K562 (cell line): ENCODE measurements at regions not wholly inside any gene's neighbourhood (a gene's known extent, or its start where the extent isn't known, plus 50 kb on each side); places are given as distances from the start of the nearest gene placed in this dataset.

Source experiments
- ATAC-seq: fragments of 200-7000 bp; cut with Tn5 transposase; 3 replicates; pipeline ENCODE4 v1.9.1; 2020; ENCODE audit warnings: moderate library complexity
- BruUV-seq: library from RNA; stranded (reverse); fragments of 400-500 nt; replicated peaks from 2 replicates; lab custom pipeline; 2021; lab: Mats Ljungman, UMichigan
- CTCF ChIA-PET: fragments of 300-600 bp; formaldehyde crosslinking; extraction: SDS; loops from one replicate; lab custom pipeline; 2021; ENCODE audit warnings: low intra/inter-chr PET ratio; lab: Yijun Ruan, JAX
- POLR2A ChIA-PET: fragments of 300-600, 350-650 bp; sonication (Branson Sonifier 250); formaldehyde crosslinking; extraction: SDS; loops from one replicate; lab custom pipeline; 2021; ENCODE audit warnings: antibody characterized with exemption, inconsistent platforms; lab: Yijun Ruan, JAX
- DNase-seq, 4 experiments: peaks; one replicate each; pipeline versions ENCODE4 v3.0.0 to v3.0.0-alpha.2; 2011 to 2018; ENCODE audit warnings: low spot score in 3 of 4, mixed read lengths in 3 of 4; ENCODE audit errors: extremely low read depth in 1 of 4
- FAIRE-seq: peaks from 2 replicates; lab custom pipeline; 2011; peaks lifted over from hg19 to GRCh38; lab: Jason Lieb, UNC
- H2AFZ ChIP-seq: 2 replicates; pipeline ENCODE4 v1.6.0; 2011; ENCODE audit warnings: low read depth, low read length, control low read depth, inconsistent platforms
- H3K27ac ChIP-seq: fragments of 200-600 bp; 3 replicates; pipeline ENCODE4 v1.8.0; 2011; ENCODE audit warnings: low read depth, mild to moderate bottlenecking, control low read depth, inconsistent platforms, low read length, moderate library complexity, mixed read lengths; ENCODE audit errors: extremely low read depth
- H3K27me3 ChIP-seq, 2 experiments: fragments of 300-600 bp in 1 of 2; 2 replicates in 1 of 2; 3 replicates in 1 of 2; pipeline versions ENCODE4 v1.6.0 to v1.8.0; 2011; ENCODE audit warnings: inconsistent platforms in 2 of 2, low read length in 2 of 2, mild to moderate bottlenecking in 1 of 2, mixed read lengths in 1 of 2, moderate library complexity in 1 of 2; ENCODE audit not compliant: control insufficient read depth in 2 of 2, insufficient read depth in 2 of 2
- H3K36me3 ChIP-seq: fragments of 300-600 bp; 3 replicates; pipeline ENCODE4 v1.8.0; 2011; ENCODE audit warnings: mild to moderate bottlenecking, low read length, inconsistent platforms; ENCODE audit not compliant: control insufficient read depth, insufficient read depth
- H3K4me1 ChIP-seq, 2 experiments: fragments of 200-600 bp in 1 of 2; replicated peaks in 1 of 2; 2 replicates in 1 of 2; 3 replicates in 1 of 2; pipeline versions ENCODE4 v1.5.1 to v1.8.0; 2011; ENCODE audit warnings: inconsistent platforms in 2 of 2, low read length in 2 of 2, mild to moderate bottlenecking in 1 of 2, mixed read lengths in 1 of 2, moderate library complexity in 1 of 2; ENCODE audit not compliant: control insufficient read depth in 2 of 2, insufficient read depth in 2 of 2
- H3K4me2 ChIP-seq: 2 replicates; pipeline ENCODE4 v1.6.1; 2011; ENCODE audit warnings: low read length, control low read depth, inconsistent platforms, mixed read lengths; ENCODE audit not compliant: insufficient read depth
- H3K4me3 ChIP-seq: fragments of 200-600 bp; sonication (generic), shearing (Covaris generic); 2 replicates; pipeline ENCODE4 v1.5.1; 2016; ENCODE audit warnings: control low read depth, inconsistent platforms
- H3K79me2 ChIP-seq: fragments of 200-600 bp; 3 replicates; pipeline ENCODE4 v1.8.0; 2011; ENCODE audit warnings: low read length, inconsistent platforms; ENCODE audit not compliant: control insufficient read depth, insufficient read depth
- H3K9ac ChIP-seq, 2 experiments: 2 replicates each; pipeline versions ENCODE4 v1.6.0 to v1.6.1; 2011; ENCODE audit warnings: low read depth in 2 of 2, low read length in 2 of 2, control low read depth in 1 of 2, inconsistent platforms in 1 of 2, mild to moderate bottlenecking in 1 of 2, mixed read lengths in 1 of 2; ENCODE audit not compliant: insufficient read depth in 1 of 2
- H3K9me1 ChIP-seq: one replicate; pipeline ENCODE4 v1.6.0; 2011; ENCODE audit warnings: inconsistent platforms, mild to moderate bottlenecking, low read length, moderate library complexity; ENCODE audit not compliant: control insufficient read depth, insufficient read depth
- H3K9me3 ChIP-seq: replicated peaks from 2 replicates; pipeline ENCODE4 v1.5.1; 2011; ENCODE audit warnings: low read depth, low read length, inconsistent platforms; ENCODE audit not compliant: control insufficient read depth, insufficient read depth
- H4K20me1 ChIP-seq: replicated peaks from 2 replicates; pipeline ENCODE4 v1.6.1; 2011; ENCODE audit warnings: low read length, inconsistent platforms, mixed read lengths; ENCODE audit not compliant: control insufficient read depth, insufficient read depth
- CREBBP ChIP-seq: IDR thresholded peaks from one replicate; pipeline ENCODE4 v1.6.1; 2012; ENCODE audit warnings: low read depth, mild to moderate bottlenecking, control low read depth, inconsistent platforms, low read length
- ELF1 ChIP-seq: fragments of 200-800 bp; sonication (Bioruptor generic); IDR thresholded peaks from 2 replicates; pipeline ENCODE4 v1.6.1; 2016; ENCODE audit warnings: missing genetic modification characterization, missing compliant biosample characterization
- KLF6 ChIP-seq: fragments of 250-450 bp; sonication (Bioruptor Pico); IDR thresholded peaks from 2 replicates; pipeline ENCODE4 v1.4.0; 2020; ENCODE audit warnings: mild to moderate bottlenecking, moderate library complexity, borderline replicate concordance
- NCOA1 ChIP-seq: fragments of 450-650 bp; IDR thresholded peaks from 2 replicates; pipeline ENCODE4 v1.6.1; 2016; ENCODE audit warnings: low read depth
- POLR2B ChIP-seq: fragments of 450-650 bp; IDR thresholded peaks from 2 replicates; pipeline ENCODE4 v1.6.1; 2018; ENCODE audit warnings: low read depth; ENCODE audit not compliant: partially characterized antibody
- PPARD ChIP-seq: fragments of 250-450 bp; sonication (Bioruptor Pico); IDR thresholded peaks from 2 replicates; pipeline ENCODE4 v1.8.0; 2022; ENCODE audit warnings: inconsistent platforms, mild to moderate bottlenecking, moderate library complexity
- SMAD1 ChIP-seq: fragments of 150-350 bp; IDR thresholded peaks from 2 replicates; pipeline ENCODE4 v1.6.1; 2014; ENCODE audit warnings: low read length, low read depth; ENCODE audit not compliant: partially characterized antibody
- SP2 ChIP-seq: IDR thresholded peaks from 2 replicates; pipeline ENCODE4 v1.6.1; 2011; ENCODE audit warnings: mild to moderate bottlenecking, low read depth, low read length, moderate library complexity; ENCODE audit not compliant: poor library complexity, severe bottlenecking; ENCODE audit errors: extremely low read depth
- ZNF583 ChIP-seq: fragments of 250-450 bp; sonication (Bioruptor Pico); IDR thresholded peaks from 2 replicates; pipeline ENCODE4 v1.4.0; 2020
- ZNF717 ChIP-seq: fragments of 250-450 bp; sonication (Bioruptor Pico); IDR thresholded peaks from 2 replicates; pipeline ENCODE4 v1.5.0; 2021
- WGBS: fragments of 100-300 bp; shearing (Covaris generic); methylation state at CpG from one replicate; pipeline ENCODE4 v1.1.6; 2016; ENCODE audit warnings: low coverage, mixed read lengths; ENCODE audit not compliant: insufficient coverage; ENCODE audit errors: missing lambda C conversion rate; 5-methylcytosine and 5-hydroxymethylcytosine counted together
- in situ Hi-C: fragments of 300-500 bp; cut with MboI; formaldehyde crosslinking; loops from 4 replicates; pipeline ENCODE4 v1.15.0; 2018; ENCODE audit warnings: inconsistent platforms, mixed read lengths
- intact Hi-C: fragments of 100-400 bp; cut with micrococcal nuclease; formaldehyde crosslinking; loops from 2 replicates; pipeline ENCODE4 v1.14.2; 2022
- TF ChIP-seq, protein P1 (sequence below): fragments of 450-650 bp; IDR thresholded peaks from 2 replicates; pipeline ENCODE4 v1.6.1; 2016
- TF ChIP-seq, protein P2 (sequence below): sonication (generic); IDR thresholded peaks from 2 replicates; pipeline ENCODE4 v1.6.1; 2016

DNA sequence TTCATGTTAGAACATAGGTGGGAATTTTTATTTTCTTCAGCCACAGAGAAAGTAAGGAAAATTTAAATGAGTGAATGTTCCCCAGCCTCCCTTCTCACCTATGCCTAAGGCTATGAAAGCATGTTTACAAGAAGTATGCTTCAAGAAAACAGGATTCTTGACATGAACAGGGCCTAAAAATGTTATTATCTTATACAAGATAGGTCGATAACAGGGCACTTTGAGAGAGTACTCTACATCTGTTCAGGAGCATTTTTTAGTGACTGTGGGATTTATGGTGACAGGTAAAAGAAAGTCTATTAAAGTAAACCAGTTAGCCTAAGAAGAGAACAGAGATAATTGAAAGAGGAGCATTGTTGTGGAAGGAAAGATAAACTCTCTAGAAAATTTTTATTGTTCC lies 222.9 kb upstream of the DAAM1 start:
- Histone ChIP-seq H3K79me2 (no peaks in the 10 kb centered on the region), H3K9me1 (no peaks in the 10 kb centered on the region), H4K20me1 (no peaks in the 10 kb centered on the region), H3K4me3 (no peak overlapping the region), H3K9me3 (no peaks in the 10 kb centered on the region), H3K4me2 (no peak overlapping the region), H3K4me1 (no peaks in the 10 kb centered on the region), H3K27ac (no peak overlapping the region), H2AFZ (no peak overlapping the region), H3K9ac (no peak overlapping the region), H3K27me3 (no peaks in the 10 kb centered on the region), H3K36me3 (no peaks in the 10 kb centered on the region)
- in situ Hi-C loops (no loop called here), intact Hi-C loops (no loop called here)
- no TSS peak for BruUV-seq
- no peak for DNase-seq
- TF ChIP-seq ZNF717 (CRISPR knock-in tag) (no peak), NCOA1 (no peak), CREBBP (no peak), POLR2B (no peak), KLF6 (no peak), SP2 (no peak), PPARD (no peak), SMAD1 (no peak), ELF1 (tag) (no peak), ZNF583 (CRISPR knock-in tag) (no peak)
- TF ChIP-seq, protein P1, sequence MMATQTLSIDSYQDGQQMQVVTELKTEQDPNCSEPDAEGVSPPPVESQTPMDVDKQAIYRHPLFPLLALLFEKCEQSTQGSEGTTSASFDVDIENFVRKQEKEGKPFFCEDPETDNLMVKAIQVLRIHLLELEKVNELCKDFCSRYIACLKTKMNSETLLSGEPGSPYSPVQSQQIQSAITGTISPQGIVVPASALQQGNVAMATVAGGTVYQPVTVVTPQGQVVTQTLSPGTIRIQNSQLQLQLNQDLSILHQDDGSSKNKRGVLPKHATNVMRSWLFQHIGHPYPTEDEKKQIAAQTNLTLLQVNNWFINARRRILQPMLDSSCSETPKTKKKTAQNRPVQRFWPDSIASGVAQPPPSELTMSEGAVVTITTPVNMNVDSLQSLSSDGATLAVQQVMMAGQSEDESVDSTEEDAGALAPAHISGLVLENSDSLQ = no peak
- TF ChIP-seq, protein P2, sequence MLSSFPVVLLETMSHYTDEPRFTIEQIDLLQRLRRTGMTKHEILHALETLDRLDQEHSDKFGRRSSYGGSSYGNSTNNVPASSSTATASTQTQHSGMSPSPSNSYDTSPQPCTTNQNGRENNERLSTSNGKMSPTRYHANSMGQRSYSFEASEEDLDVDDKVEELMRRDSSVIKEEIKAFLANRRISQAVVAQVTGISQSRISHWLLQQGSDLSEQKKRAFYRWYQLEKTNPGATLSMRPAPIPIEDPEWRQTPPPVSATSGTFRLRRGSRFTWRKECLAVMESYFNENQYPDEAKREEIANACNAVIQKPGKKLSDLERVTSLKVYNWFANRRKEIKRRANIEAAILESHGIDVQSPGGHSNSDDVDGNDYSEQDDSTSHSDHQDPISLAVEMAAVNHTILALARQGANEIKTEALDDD = no peak
- ChIA-PET POLR2A (no interaction called here), CTCF (no interaction called here)
- ATAC-seq = no peak
- 0% methylated on average over 1 of the region's 1 CpG for WGBS
- FAIRE-seq = no peak
